Retinal pigment epithelial cell (primary cell): ENCODE measurements at regions not wholly inside any gene's neighbourhood (a gene's known extent, or its start where the extent isn't known, plus 50 kb on each side); places are given as distances from the start of the nearest gene placed in this dataset.

Experiments
- DNase-seq: peaks from one replicate; pipeline ENCODE4 v3.0.0-alpha.2; 2010; ENCODE audit warnings: low read depth
- H3K4me3 ChIP-seq: 2 replicates; pipeline ENCODE4 v1.5.1; 2011; ENCODE audit warnings: mild to moderate bottlenecking, low read length, control low read depth, moderate library complexity
- CTCF ChIP-seq: conservative IDR thresholded peaks from 2 replicates; pipeline ENCODE4 v1.5.1; 2011; ENCODE audit warnings: low read depth, low read length, control low read depth, inconsistent platforms

GRCh38 chr5:68771221-68771620 lies 322.6 kb upstream of the SLC30A5 start:
- no peak for DNase-seq
- no peak for TF ChIP-seq CTCF

GRCh38 chr5:68771732-68772131 lies 322.1 kb upstream of the SLC30A5 start:
- H3K4me3 ChIP-seq = no peak overlapping the region
- TF ChIP-seq CTCF = no peak
- no peak for DNase-seq

More at GRCh38 chr5:68771221-68771620, 322.6 kb upstream of the SLC30A5 start:
- no peak overlapping the region for H3K4me3 ChIP-seq

DNA sequence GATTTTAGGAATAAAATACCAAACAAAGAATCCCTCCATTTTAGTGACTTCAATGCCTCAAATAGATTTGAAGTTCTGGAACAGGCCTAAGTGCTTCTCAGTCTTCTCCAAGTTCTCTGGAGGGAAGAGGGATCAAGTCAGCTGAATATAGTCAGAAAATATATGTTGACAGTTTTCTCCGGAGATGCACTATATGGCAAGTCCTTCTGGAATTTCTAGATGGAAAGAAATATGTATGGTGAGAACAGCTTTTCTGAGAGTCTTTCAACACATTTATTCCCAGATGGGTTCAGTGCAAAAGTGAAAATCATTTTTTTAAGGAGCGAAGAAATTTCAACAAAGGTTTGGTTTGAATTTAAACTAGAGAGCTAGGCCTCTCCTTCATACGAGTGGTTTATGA lies 317.4 kb upstream of the SLC30A5 start:
- TF ChIP-seq CTCF = no peak
- no peak for DNase-seq
- H3K4me3 ChIP-seq = no peak overlapping the region

DNA sequence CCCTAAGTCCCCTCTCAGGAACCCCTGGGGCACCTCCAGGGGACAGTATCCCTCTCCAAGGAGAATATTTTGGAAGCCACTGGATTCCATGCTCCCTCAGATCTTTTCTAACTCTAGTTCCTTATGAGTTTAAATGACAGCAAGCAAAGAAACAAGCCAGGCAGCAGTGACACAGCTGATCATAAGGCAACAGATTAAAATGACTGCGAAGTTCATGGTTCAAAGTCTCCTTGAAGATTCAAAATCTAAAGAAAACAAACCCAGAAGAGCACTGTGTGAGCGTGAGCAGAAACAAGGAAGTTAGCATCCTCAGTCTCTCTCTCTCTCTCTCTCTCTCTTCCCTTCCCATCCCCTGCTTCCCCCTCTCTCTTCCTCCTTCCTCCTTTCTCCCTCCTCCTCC lies 316.7 kb upstream of the SLC30A5 start:
- H3K4me3 ChIP-seq = no peak overlapping the region
- no peak for TF ChIP-seq CTCF
- no peak for DNase-seq

DNA sequence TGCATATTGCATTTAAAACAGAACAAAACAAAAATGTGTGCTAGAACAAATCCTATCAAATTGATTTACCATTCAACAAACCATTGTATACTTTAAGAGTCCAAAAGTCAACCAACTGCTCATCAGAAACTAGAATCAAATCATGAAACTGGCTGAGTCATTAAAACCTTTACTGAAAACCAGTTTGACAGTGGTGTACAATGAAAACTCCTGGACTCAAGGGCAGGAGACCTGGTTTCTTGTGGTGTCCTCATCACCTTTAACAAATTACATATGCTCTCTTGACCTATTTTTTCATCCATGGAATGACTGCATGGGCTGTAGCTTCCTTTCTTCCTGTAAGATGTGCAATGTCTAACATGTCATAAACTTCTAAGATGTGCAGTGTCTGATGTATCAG lies 315.3 kb upstream of the SLC30A5 start:
- no peak overlapping the region for H3K4me3 ChIP-seq
- DNase-seq = no peak
- TF ChIP-seq CTCF = no peak

DNA sequence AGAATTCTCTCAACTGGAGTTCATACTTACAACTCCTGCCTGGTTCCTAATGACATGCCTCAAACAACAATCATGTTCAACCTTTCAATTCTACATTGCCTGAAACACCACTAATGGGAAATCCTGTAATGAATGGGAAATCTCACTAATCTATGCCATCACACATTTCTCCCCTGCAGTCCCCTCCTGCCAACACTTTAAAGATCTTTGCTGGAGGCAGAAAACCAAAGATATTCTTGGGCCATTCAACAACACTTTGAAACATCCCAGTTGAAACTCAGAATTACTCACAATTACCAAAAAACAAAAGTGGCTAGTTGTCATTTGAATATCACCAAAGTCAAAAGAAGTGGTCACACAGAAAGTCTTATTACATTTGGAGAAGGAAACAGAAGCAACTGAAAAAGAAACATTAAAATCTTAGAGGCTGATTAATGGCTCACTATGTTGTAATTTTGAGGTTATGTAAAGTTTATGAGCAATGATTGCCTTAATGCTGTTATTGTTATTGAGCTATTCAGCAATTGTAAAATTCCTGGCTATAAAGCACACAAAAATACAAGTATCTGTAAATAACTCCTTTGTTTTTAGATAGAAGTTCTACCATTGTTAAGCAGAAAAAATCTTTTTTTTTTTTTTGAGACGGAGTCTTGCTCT lies 313.4 kb upstream of the SLC30A5 start:
- no peak overlapping the region for H3K4me3 ChIP-seq
- TF ChIP-seq CTCF = no peak
- DNase-seq = no peak

DNA sequence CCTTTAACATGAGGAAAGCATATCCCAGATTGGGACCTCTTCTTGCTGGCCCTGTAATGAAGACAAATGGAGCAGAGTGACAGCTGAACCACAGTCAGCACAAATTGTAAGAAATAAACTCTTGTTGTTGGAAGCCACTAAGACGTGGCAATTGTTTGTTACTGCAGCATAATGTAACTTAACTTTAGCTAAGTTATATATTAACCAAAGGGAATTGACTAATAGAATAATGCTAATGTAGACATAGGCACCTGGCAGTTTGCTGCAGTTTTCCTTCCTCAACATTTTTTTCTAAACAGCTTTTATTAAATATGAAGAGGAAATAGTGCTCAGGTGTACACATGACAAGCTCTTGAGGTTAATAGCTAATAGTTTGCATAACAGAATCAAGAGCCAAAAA lies 300.7 kb upstream of the SLC30A5 start:
- DNase-seq = no peak
- H3K4me3 ChIP-seq = no peak overlapping the region
- no peak for TF ChIP-seq CTCF
